HL-60 (cell line): ENCODE measurements at regions not wholly inside any gene's neighbourhood (a gene's known extent, or its start where the extent isn't known, plus 50 kb on each side); places are given as distances from the start of the nearest gene placed in this dataset.

Experiments used
- DNase-seq, 2 experiments: peaks; one replicate each; pipeline ENCODE4 v3.0.0-alpha.2; 2010 to 2020; ENCODE audit warnings: low read depth in 1 of 2, low spot score in 1 of 2
- H3K27ac ChIP-seq: fragments of 250-450 bp; sonication (Bioruptor Pico); replicated peaks from 2 replicates; pipeline ENCODE4 v1.5.1; 2020; ENCODE audit warnings: mild to moderate bottlenecking, moderate library complexity
- H3K27me3 ChIP-seq: fragments of 250-450 bp; sonication (Bioruptor Pico); 2 replicates; pipeline ENCODE4 v1.5.1; 2021; ENCODE audit warnings: mild to moderate bottlenecking, moderate library complexity; ENCODE audit not compliant: insufficient read depth, poor library complexity, severe bottlenecking
- H3K4me3 ChIP-seq: replicated peaks from 2 replicates; pipeline ENCODE4 v1.5.1; 2011; ENCODE audit warnings: mild to moderate bottlenecking, control low read depth, low read length; ENCODE audit not compliant: insufficient read depth
- GABPA ChIP-seq: IDR thresholded peaks from 2 replicates; pipeline ENCODE4 v1.6.1; 2012; ENCODE audit warnings: low read depth
- POLR2AphosphoS5 ChIP-seq: IDR thresholded peaks from 2 replicates; pipeline ENCODE4 v1.6.1; 2012; ENCODE audit warnings: low read depth
- SPI1 ChIP-seq: IDR thresholded peaks from 2 replicates; pipeline ENCODE4 v1.6.1; 2012; ENCODE audit warnings: low read depth, mild to moderate bottlenecking, borderline replicate concordance
- TF ChIP-seq, protein P1 (sequence below): IDR thresholded peaks from one replicate; pipeline ENCODE4 v1.5.1; 2011; ENCODE audit warnings: low read length, control low read depth, inconsistent platforms; ENCODE audit not compliant: insufficient read depth
- TF ChIP-seq, protein P2 (sequence below): IDR thresholded peaks from 2 replicates; pipeline ENCODE4 v1.6.1; 2012; ENCODE audit warnings: low read depth; ENCODE audit not compliant: insufficient replicate concordance

DNA sequence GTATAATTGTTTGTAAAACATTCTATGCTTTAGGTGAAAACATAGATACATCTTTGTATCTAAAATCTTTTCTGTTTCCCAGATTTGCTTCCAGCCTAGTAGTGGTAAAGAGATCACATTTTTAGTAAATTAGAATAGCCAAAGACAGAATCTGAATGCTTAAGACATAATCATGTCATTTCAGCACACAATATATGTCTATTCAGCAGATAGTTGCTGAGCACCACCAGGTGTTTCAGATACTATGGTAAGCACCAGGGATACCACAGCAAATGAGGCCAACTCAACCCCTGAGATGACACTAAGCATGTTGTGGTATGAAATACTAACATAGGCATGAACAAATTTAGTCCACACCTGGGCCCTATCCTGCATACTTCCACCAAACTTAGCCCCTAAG is 195.2 kb upstream of the SOX14 start:
- Histone ChIP-seq H3K27ac (no peak overlapping the region), H3K27me3 (no peaks in the 10 kb centered on the region), H3K4me3 (no peak overlapping the region)
- DNase-seq: no peak
- no peak for TF ChIP-seq SPI1

DNA sequence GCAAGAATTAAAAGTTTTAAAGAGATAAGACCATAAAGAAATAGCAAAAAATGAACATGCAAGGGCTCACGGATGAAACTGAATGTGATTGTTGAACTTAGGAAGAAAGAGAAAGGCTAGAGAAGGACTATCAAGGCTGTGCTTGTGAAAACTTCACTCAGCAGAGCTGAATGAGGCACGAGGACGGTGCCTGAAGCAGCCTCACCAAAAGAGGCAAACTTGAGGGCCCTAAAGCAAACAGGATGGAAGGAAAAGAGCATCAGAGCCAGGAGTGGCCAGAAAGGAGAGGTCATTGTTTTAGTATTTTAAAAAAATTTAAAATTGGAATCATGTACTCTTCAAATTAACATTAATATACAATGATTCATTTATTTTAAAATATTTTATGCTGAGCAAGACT is 191.2 kb upstream of the SOX14 start:
- TF ChIP-seq, protein P1, sequence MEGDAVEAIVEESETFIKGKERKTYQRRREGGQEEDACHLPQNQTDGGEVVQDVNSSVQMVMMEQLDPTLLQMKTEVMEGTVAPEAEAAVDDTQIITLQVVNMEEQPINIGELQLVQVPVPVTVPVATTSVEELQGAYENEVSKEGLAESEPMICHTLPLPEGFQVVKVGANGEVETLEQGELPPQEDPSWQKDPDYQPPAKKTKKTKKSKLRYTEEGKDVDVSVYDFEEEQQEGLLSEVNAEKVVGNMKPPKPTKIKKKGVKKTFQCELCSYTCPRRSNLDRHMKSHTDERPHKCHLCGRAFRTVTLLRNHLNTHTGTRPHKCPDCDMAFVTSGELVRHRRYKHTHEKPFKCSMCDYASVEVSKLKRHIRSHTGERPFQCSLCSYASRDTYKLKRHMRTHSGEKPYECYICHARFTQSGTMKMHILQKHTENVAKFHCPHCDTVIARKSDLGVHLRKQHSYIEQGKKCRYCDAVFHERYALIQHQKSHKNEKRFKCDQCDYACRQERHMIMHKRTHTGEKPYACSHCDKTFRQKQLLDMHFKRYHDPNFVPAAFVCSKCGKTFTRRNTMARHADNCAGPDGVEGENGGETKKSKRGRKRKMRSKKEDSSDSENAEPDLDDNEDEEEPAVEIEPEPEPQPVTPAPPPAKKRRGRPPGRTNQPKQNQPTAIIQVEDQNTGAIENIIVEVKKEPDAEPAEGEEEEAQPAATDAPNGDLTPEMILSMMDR: no peak
- no peak for TF ChIP-seq SPI1
- TF ChIP-seq GABPA: no peak
- TF ChIP-seq POLR2AphosphoS5: no peak
- TF ChIP-seq, protein P2, sequence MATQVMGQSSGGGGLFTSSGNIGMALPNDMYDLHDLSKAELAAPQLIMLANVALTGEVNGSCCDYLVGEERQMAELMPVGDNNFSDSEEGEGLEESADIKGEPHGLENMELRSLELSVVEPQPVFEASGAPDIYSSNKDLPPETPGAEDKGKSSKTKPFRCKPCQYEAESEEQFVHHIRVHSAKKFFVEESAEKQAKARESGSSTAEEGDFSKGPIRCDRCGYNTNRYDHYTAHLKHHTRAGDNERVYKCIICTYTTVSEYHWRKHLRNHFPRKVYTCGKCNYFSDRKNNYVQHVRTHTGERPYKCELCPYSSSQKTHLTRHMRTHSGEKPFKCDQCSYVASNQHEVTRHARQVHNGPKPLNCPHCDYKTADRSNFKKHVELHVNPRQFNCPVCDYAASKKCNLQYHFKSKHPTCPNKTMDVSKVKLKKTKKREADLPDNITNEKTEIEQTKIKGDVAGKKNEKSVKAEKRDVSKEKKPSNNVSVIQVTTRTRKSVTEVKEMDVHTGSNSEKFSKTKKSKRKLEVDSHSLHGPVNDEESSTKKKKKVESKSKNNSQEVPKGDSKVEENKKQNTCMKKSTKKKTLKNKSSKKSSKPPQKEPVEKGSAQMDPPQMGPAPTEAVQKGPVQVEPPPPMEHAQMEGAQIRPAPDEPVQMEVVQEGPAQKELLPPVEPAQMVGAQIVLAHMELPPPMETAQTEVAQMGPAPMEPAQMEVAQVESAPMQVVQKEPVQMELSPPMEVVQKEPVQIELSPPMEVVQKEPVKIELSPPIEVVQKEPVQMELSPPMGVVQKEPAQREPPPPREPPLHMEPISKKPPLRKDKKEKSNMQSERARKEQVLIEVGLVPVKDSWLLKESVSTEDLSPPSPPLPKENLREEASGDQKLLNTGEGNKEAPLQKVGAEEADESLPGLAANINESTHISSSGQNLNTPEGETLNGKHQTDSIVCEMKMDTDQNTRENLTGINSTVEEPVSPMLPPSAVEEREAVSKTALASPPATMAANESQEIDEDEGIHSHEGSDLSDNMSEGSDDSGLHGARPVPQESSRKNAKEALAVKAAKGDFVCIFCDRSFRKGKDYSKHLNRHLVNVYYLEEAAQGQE: no peak
- DNase-seq: no peak
- Histone ChIP-seq H3K4me3 (no peak overlapping the region), H3K27ac (no peak overlapping the region), H3K27me3 (no peaks in the 10 kb centered on the region)

DNA sequence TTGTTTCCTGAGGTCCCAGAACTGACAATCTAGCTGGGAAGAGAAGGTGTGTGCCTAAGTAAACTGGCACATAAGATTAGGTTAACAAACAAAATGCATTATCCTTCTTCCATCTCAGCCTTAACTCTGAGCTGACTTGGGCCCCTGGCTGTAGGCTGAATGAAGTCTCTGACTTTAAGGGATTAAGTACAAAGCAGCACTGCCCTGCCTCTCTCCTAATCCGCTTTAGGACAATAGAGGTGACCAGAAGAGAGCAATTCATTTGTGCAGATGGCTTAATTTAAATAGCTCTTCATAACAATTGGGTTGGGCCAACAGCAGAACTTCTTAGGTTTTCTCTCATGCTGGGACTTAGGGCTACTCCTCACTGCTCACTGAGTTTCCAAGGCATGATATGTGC is 181.6 kb upstream of the SOX14 start:
- TF ChIP-seq GABPA (no peak), SPI1 (no peak), POLR2AphosphoS5 (no peak)
- TF ChIP-seq, protein P2: no peak
- TF ChIP-seq, protein P1: no peak
- no peak overlapping the region for H3K27ac ChIP-seq
- DNase-seq: no peak
- no peak overlapping the region for H3K4me3 ChIP-seq
- no peaks in the 10 kb centered on the region for H3K27me3 ChIP-seq

DNA sequence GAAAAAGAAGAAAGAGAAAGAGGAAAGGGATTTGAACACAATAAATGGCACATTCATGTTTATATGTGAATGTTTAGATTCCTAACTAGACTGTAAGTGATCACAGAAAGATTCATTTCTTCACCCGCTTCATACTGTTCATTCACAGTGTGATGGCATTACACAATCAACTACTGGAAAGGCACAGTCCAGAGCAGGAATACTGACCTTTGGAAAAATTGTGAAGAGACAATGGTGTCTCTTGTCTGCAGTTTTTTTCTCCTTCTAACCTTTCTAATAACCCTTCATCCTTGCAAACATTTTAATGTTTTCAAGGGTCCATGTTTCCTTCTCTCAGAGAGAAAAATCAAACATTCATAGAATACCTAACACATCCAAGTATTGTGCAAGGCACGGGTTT is 180.9 kb upstream of the SOX14 start:
- TF ChIP-seq, protein P2: no peak
- TF ChIP-seq POLR2AphosphoS5 (no peak), GABPA (no peak), SPI1 (no peak)
- TF ChIP-seq, protein P1: no peak
- Histone ChIP-seq H3K4me3 (no peak overlapping the region), H3K27ac (no peak overlapping the region), H3K27me3 (no peaks in the 10 kb centered on the region)
- DNase-seq: no peak
